Neural cell (in vitro differentiated cells): ENCODE measurements at regions not wholly inside any gene's neighbourhood (a gene's known extent, or its start where the extent isn't known, plus 50 kb on each side); places are given as distances from the start of the nearest gene placed in this dataset.

Experiments used
- EP300 ChIP-seq: fragments of 450-650 bp; conservative IDR thresholded peaks from 2 replicates; pipeline ENCODE4 v1.6.1; 2014; ENCODE audit warnings: antibody characterized with exemption, mild to moderate bottlenecking, moderate library complexity; ENCODE audit not compliant: poor library complexity, severe bottlenecking
- EZH2 ChIP-seq: fragments of 200-600, 300-800 bp; shearing (Covaris generic), sonication (generic); IDR thresholded peaks from 2 replicates; pipeline ENCODE4 v1.6.1; 2014; ENCODE audit warnings: antibody characterized with exemption, low read length, borderline replicate concordance, mild to moderate bottlenecking; ENCODE audit not compliant: insufficient read depth, poor library complexity, severe bottlenecking
- MXI1 ChIP-seq: fragments of 450-650 bp; conservative IDR thresholded peaks from 2 replicates; pipeline ENCODE4 v1.6.1; 2014; ENCODE audit warnings: antibody characterized with exemption, mild to moderate bottlenecking; ENCODE audit not compliant: poor library complexity, severe bottlenecking
- POLR2AphosphoS5 ChIP-seq: IDR thresholded peaks from 2 replicates; pipeline ENCODE4 v1.6.1; 2012
- RAD21 ChIP-seq: fragments of 450-650 bp; conservative IDR thresholded peaks from 2 replicates; pipeline ENCODE4 v1.6.1; 2014; ENCODE audit warnings: antibody characterized with exemption, mild to moderate bottlenecking, moderate library complexity
- REST ChIP-seq: IDR thresholded peaks from 2 replicates; pipeline ENCODE4 v1.6.1; 2012; ENCODE audit warnings: borderline replicate concordance
- SMC3 ChIP-seq: fragments of 450-650 bp; conservative IDR thresholded peaks from 2 replicates; pipeline ENCODE4 v1.6.1; 2014; ENCODE audit warnings: antibody characterized with exemption, mild to moderate bottlenecking, moderate library complexity; ENCODE audit not compliant: poor library complexity
- TAF1 ChIP-seq: IDR thresholded peaks from 2 replicates; pipeline ENCODE4 v1.6.1; 2012; ENCODE audit warnings: low read depth
- TF ChIP-seq, protein P1 (sequence below): fragments of 450-650 bp; IDR thresholded peaks from 2 replicates; pipeline ENCODE4 v1.5.1; 2014; ENCODE audit warnings: antibody characterized with exemption, mild to moderate bottlenecking, moderate library complexity; ENCODE audit not compliant: poor library complexity, severe bottlenecking

DNA sequence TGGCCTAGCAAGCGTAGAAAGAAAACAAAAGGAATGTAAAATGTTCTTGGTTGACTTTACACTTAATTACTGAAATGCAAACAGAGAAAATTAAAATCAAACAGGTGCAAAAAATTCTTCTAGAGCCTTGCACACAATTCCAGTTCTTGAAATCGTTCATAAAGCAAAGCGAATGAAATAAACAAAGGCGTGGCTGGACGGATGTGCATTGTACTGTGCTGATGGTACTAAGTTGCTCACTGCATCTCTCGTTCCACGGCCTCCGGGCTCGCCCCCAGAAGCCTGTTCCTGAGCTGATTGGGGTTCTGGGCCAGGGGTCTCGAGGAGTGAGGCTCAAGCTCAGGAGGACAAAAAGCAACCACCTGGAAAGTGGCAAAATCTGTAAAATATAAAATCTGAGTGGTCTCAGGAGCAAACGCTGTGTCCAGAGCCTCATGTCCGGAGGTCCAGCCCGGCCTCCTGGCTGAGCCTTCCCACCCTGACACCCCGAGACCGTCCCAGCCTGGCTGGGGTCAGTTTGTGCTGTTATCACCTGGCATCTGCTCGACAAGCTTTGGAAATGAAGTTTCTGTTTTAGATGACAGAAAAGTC, 71.3 kb downstream of the TTLL2 start:
- TF ChIP-seq, protein P1, sequence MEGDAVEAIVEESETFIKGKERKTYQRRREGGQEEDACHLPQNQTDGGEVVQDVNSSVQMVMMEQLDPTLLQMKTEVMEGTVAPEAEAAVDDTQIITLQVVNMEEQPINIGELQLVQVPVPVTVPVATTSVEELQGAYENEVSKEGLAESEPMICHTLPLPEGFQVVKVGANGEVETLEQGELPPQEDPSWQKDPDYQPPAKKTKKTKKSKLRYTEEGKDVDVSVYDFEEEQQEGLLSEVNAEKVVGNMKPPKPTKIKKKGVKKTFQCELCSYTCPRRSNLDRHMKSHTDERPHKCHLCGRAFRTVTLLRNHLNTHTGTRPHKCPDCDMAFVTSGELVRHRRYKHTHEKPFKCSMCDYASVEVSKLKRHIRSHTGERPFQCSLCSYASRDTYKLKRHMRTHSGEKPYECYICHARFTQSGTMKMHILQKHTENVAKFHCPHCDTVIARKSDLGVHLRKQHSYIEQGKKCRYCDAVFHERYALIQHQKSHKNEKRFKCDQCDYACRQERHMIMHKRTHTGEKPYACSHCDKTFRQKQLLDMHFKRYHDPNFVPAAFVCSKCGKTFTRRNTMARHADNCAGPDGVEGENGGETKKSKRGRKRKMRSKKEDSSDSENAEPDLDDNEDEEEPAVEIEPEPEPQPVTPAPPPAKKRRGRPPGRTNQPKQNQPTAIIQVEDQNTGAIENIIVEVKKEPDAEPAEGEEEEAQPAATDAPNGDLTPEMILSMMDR = no peak
- no peak for TF ChIP-seq EZH2
- TF ChIP-seq SMC3 = no peak
- TF ChIP-seq POLR2AphosphoS5 = no peak
- no peak for TF ChIP-seq EP300
- no peak for TF ChIP-seq RAD21
- no peak for TF ChIP-seq REST
- no peak for TF ChIP-seq TAF1
- no peak for TF ChIP-seq MXI1
